HG03439 (cell line): ENCODE measurements at regions not wholly inside any gene's neighbourhood (a gene's known extent, or its start where the extent isn't known, plus 50 kb on each side); places are given as distances from the start of the nearest gene placed in this dataset.
"Not testable (repeated sequence)": the region's sequence is repeated elsewhere in the genome, so short reads cannot be mapped to it uniquely, and the experiment has no call there.

Experiments used
- ATAC-seq: cut with Tn5 transposase; IDR thresholded peaks from one replicate; pipeline ENCODE4 v1.9.1; 2021; ENCODE audit warnings: mild to moderate bottlenecking, moderate library complexity; ENCODE audit not compliant: unreplicated experiment

GRCh38 chr9:1115370-1115769 is 65.2 kb downstream of the DMRT2 start:
- ATAC-seq, result no peak

- ATAC-seq, result no peak
Observed at GRCh38 chr9:1117439-1117838, 67.3 kb downstream of the DMRT2 start.

- ATAC-seq, result no peak
Observed at GRCh38 chr9:1120500-1121165, 70.5 kb downstream of the DMRT2 start.

GRCh38 chr9:1125741-1126140 is 75.6 kb downstream of the DMRT2 start:
- ATAC-seq, result no peak

GRCh38 chr9:1128046-1128445 is 77.9 kb downstream of the DMRT2 start:
- no peak for ATAC-seq

- ATAC-seq, result no peak
Observed at GRCh38 chr9:1129382-1129781, 79.2 kb downstream of the DMRT2 start.

- ATAC-seq, result no peak
Observed at GRCh38 chr9:1140057-1140456, 89.9 kb downstream of the DMRT2 start.

GRCh38 chr9:1151691-1152090 is 101.5 kb downstream of the DMRT2 start:
- no peak for ATAC-seq

- ATAC-seq, result no peak
Observed at GRCh38 chr9:1152171-1152570, 102.0 kb downstream of the DMRT2 start.

GRCh38 chr9:1154739-1155138 is 104.6 kb downstream of the DMRT2 start:
- ATAC-seq, result no peak

GRCh38 chr9:1155602-1156001 is 105.4 kb downstream of the DMRT2 start:
- no peak for ATAC-seq

GRCh38 chr9:1156794-1157550 is 106.8 kb downstream of the DMRT2 start:
- no peak for ATAC-seq

- no peak for ATAC-seq
Observed at GRCh38 chr9:1157836-1158235, 107.7 kb downstream of the DMRT2 start.

- no peak for ATAC-seq
Observed at GRCh38 chr9:1170918-1171317, 120.8 kb downstream of the DMRT2 start.

GRCh38 chr9:1171546-1171945 is 121.4 kb downstream of the DMRT2 start:
- no peak for ATAC-seq

- ATAC-seq, result no peak
Observed at GRCh38 chr9:1173211-1173610, 123.1 kb downstream of the DMRT2 start.

- ATAC-seq, result no peak
Observed at GRCh38 chr9:1173993-1174392, 123.8 kb downstream of the DMRT2 start.

- ATAC-seq, result no peak
Observed at GRCh38 chr9:1179366-1179765, 129.2 kb downstream of the DMRT2 start.

GRCh38 chr9:1184146-1184545 is 134.0 kb downstream of the DMRT2 start:
- ATAC-seq, result no peak

- not testable (repeated sequence) for ATAC-seq
Observed at GRCh38 chr9:1187137-1187536, 137.0 kb downstream of the DMRT2 start.

GRCh38 chr9:1195636-1196035 is 145.5 kb downstream of the DMRT2 start:
- ATAC-seq, result not testable (repeated sequence)

- ATAC-seq, result no peak
Observed at GRCh38 chr9:1198085-1198484, 147.9 kb downstream of the DMRT2 start.

- ATAC-seq, result no peak
Observed at GRCh38 chr9:1200847-1201251, 150.7 kb downstream of the DMRT2 start.
